ENCODE measurements at regions not wholly inside any gene's neighbourhood (a gene's known extent, or its start where the extent isn't known, plus 50 kb on each side); places are given as distances from the start of the nearest gene placed in this dataset.

DNA sequence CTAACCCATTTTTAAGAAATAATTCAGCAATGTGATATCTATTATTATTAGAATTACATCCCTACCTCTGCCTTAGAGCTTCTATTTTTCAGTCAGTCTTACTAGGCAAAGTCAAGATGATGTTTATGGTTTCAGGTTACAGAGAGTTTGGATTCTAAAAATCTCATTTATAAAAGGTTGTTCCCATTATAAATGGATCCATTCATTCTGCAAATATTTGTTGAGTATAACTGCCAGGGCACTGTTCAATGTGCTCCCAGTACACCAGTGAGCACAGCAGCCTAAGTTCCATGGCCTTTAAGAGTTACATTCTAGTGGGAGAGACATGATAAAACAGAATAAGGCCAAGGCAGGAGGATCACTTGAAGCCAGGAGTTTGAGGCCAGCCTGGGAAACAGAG lies 75.9 kb upstream of the EYA4 start:
- TF ChIP-seq CTCF (IDR thresholded peaks at IDR 0.05) (no peak), POLR2AphosphoS5 (IDR thresholded peaks at IDR 0.05) (no peak), POLR2A (IDR thresholded peaks at IDR 0.05) (no peak)

All from prostate gland (tissue), 2 donors.